ENCODE measurements at regions not wholly inside any gene's neighbourhood (a gene's known extent, or its start where the extent isn't known, plus 50 kb on each side); places are given as distances from the start of the nearest gene placed in this dataset.

DNA sequence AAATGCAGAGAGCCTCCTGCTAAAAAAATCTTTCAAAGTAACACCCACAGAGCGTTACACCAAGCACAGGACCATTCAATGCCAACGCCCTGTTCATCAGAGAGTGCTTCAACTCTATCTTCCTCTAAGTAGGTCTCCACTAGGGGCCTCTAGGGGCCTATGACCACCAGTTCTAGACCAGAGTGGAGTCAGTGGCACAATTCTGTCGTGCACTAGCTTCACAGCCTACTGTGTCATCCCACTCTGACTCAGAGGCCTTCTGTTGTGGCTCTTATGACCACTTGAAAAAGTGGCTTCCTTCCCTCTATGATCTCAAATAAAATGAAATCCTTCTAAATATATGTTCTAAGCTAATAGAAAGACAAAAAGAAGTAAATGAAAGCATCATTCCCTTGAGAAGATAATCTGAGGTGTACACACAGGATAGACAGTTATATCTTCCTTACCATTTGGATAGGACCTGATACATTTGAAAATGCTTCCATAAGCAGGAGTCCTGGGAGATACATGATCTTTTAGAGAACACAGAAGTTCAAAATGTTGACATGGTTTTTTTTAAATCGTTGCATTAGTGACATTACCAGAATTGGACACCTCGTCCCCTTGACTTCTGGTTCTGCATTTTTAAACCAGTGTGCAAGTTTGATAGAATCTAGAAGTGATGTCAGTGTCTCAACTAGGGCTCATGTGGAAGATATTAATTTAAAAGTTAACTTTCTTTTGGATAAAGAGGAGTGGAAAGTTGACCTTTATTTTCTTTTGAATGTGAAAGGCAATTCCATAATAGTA, 151.9 kb downstream of the SH3BGRL2 start:
- Mint-ChIP-seq H3K27ac (ENCODE audit: unreplicated experiment) (no peak overlapping the region), H3K4me3 (ENCODE audit: low read depth, unreplicated experiment) (no peak overlapping the region), H3K27me3 (ENCODE audit: unreplicated experiment) (no peaks in the 10 kb centered on the region), H3K4me1 (ENCODE audit: low read depth, unreplicated experiment) (no peaks in the 10 kb centered on the region), H3K9me3 (ENCODE audit: low read depth, unreplicated experiment) (no peaks in the 10 kb centered on the region), H3K36me3 (ENCODE audit: insufficient read depth, unreplicated experiment) (no peaks in the 10 kb centered on the region)
- CTCF ChIA-PET, result no interaction called here
- TF ChIP-seq, protein P1, sequence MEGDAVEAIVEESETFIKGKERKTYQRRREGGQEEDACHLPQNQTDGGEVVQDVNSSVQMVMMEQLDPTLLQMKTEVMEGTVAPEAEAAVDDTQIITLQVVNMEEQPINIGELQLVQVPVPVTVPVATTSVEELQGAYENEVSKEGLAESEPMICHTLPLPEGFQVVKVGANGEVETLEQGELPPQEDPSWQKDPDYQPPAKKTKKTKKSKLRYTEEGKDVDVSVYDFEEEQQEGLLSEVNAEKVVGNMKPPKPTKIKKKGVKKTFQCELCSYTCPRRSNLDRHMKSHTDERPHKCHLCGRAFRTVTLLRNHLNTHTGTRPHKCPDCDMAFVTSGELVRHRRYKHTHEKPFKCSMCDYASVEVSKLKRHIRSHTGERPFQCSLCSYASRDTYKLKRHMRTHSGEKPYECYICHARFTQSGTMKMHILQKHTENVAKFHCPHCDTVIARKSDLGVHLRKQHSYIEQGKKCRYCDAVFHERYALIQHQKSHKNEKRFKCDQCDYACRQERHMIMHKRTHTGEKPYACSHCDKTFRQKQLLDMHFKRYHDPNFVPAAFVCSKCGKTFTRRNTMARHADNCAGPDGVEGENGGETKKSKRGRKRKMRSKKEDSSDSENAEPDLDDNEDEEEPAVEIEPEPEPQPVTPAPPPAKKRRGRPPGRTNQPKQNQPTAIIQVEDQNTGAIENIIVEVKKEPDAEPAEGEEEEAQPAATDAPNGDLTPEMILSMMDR (IDR thresholded peaks at IDR 0.05; ENCODE audit: unreplicated experiment), result no peak
- no peak for DNase-seq
- BruUV-seq (replicated peaks), result no TSS peak
- intact Hi-C loops (cut with micrococcal nuclease; ENCODE audit: unreplicated experiment), result no loop called here

DNA sequence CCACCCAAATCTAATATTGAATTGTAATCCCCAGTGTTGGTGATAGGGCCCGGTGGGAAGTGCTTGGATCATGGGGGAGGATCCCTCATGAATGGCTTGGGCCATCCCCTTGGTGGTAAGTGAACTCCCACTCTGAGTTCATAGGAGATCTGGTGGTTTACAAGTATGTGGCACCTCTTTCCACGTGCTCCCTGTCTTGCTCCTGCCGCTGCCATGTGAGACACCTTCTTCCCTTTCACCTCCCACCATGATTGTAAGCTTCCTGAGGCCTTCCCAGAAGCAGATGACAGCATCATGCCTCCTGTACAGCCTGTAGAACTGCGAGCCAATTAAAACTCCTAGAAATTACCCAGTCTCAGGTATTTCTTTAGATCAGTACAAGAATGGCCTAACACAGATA, 150.8 kb downstream of the SH3BGRL2 start:
- no peaks in the 10 kb centered on the region for H3K36me3 Mint-ChIP-seq (ENCODE audit: insufficient read depth, unreplicated experiment)
- intact Hi-C loops (cut with micrococcal nuclease; ENCODE audit: unreplicated experiment), result no loop called here
- TF ChIP-seq, protein P1 (IDR thresholded peaks at IDR 0.05; ENCODE audit: unreplicated experiment), result no peak
- DNase-seq, result no peak
- H3K27me3 Mint-ChIP-seq (ENCODE audit: unreplicated experiment), result no peaks in the 10 kb centered on the region
- H3K4me1 Mint-ChIP-seq (ENCODE audit: low read depth, unreplicated experiment), result no peaks in the 10 kb centered on the region
- no peak overlapping the region for H3K4me3 Mint-ChIP-seq (ENCODE audit: low read depth, unreplicated experiment)
- H3K9me3 Mint-ChIP-seq (ENCODE audit: low read depth, unreplicated experiment), result no peaks in the 10 kb centered on the region
- BruUV-seq (replicated peaks), result no TSS peak
- H3K27ac Mint-ChIP-seq (ENCODE audit: unreplicated experiment), result no peak overlapping the region
- CTCF ChIA-PET, result no interaction called here

DNA sequence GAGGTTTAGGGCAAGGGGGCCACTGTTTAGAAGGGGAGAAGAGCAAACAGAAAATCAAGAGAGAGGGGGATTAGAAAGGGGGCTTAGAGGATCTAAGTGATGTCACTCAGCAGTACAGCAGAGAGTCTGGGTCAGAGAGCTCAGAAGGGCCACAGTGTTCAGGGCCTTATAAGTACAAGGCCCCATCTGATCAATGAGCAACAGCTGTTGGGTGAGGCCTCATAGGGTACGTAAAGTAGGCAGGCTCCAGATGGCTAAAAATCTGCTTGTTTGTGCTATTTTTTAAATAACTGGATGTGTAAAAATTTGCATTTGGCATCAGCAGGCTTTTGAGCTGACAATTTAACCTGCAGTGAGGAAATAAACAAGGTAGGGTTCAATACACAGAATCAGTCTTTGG, 149.8 kb downstream of the SH3BGRL2 start:
- Mint-ChIP-seq H3K27ac (ENCODE audit: unreplicated experiment) (no peak overlapping the region), H3K4me3 (ENCODE audit: low read depth, unreplicated experiment) (no peak overlapping the region), H3K9me3 (ENCODE audit: low read depth, unreplicated experiment) (no peaks in the 10 kb centered on the region), H3K27me3 (ENCODE audit: unreplicated experiment) (no peaks in the 10 kb centered on the region), H3K4me1 (ENCODE audit: low read depth, unreplicated experiment) (no peaks in the 10 kb centered on the region), H3K36me3 (ENCODE audit: insufficient read depth, unreplicated experiment) (no peaks in the 10 kb centered on the region)
- intact Hi-C loops (cut with micrococcal nuclease; ENCODE audit: unreplicated experiment), result no loop called here
- CTCF ChIA-PET, result no interaction called here
- no TSS peak for BruUV-seq (replicated peaks)
- DNase-seq, result no peak
- TF ChIP-seq, protein P1 (IDR thresholded peaks at IDR 0.05; ENCODE audit: unreplicated experiment), result no peak

DNA sequence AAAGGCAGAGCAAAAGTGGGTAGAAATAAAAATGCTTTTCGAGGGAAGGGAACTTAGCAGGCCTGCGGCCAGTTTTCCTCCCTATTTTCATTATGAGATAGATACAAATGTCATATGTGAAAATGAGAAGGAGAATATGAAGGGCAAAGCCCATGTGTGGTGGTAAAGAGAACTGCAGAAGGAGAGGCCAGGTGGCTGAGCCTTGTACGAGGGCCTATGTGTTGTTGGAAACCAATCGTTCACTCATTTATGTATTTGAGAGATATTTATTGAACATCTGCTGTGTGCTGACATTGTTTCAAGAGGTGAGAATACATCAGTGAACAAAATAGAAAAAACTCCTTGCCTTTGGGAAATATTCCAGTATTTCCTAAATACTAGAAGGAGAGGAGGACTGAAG, 147.7 kb downstream of the SH3BGRL2 start:
- CTCF ChIA-PET, result interaction anchor here (1.0 to 1.2 kb wide), 2 partner anchors 89 to 91 kb away, joined by 3 to 8 read pairs; no protein-coding TSS in a partner anchor
- no peak overlapping the region for H3K27ac Mint-ChIP-seq (ENCODE audit: unreplicated experiment)
- intact Hi-C loops (cut with micrococcal nuclease; ENCODE audit: unreplicated experiment), result loop anchor here (1.0 to 10.0 kb wide), 3 partner anchors 34 to 316 kb away; no protein-coding TSS in a partner anchor

More for the DNA sequence above, 147.7 kb downstream of the SH3BGRL2 start:
- H3K27me3 Mint-ChIP-seq (ENCODE audit: unreplicated experiment), result no peaks in the 10 kb centered on the region
- no peaks in the 10 kb centered on the region for H3K36me3 Mint-ChIP-seq (ENCODE audit: insufficient read depth, unreplicated experiment)
- no peaks in the 10 kb centered on the region for H3K9me3 Mint-ChIP-seq (ENCODE audit: low read depth, unreplicated experiment)
- H3K4me1 Mint-ChIP-seq (ENCODE audit: low read depth, unreplicated experiment), result no peaks in the 10 kb centered on the region
- TF ChIP-seq, protein P1 (IDR thresholded peaks at IDR 0.05; ENCODE audit: unreplicated experiment), result no peak
- no TSS peak for BruUV-seq (replicated peaks)
- DNase-seq, result no peak
- no peak overlapping the region for H3K4me3 Mint-ChIP-seq (ENCODE audit: low read depth, unreplicated experiment)
